ENCODE measurements at regions not wholly inside any gene's neighbourhood (a gene's known extent, or its start where the extent isn't known, plus 50 kb on each side); places are given as distances from the start of the nearest gene placed in this dataset.

GRCh38 chr21:41048623-41049022, 119.3 kb upstream of the BACE2 start:
- Histone ChIP-seq H3K4me1 (ENCODE audit: control insufficient read depth, insufficient read depth, low read depth, low read length) (peaks cover 1% of the 10 kb centered on the region), H4K91ac (ENCODE audit: low read length) (no peak overlapping the region), H3K27me3 (ENCODE audit: control insufficient read depth in 1 of 2, insufficient read depth in 1 of 2, low read length in 2 of 2) (peaks cover 0 to 8% of the 10 kb centered on the region in 2 experiments), H3K27ac (ENCODE audit: low read length, poor library complexity, severe bottlenecking) (no peak overlapping the region), H3K79me1 (replicated peaks; ENCODE audit: low read length, poor library complexity, severe bottlenecking) (no peaks in the 10 kb centered on the region), H2BK5ac (ENCODE audit: low read depth, low read length, poor library complexity, severe bottlenecking) (no peak overlapping the region), H3K36me3 (ENCODE audit: control insufficient read depth in 1 of 2, insufficient read depth in 2 of 2, low read depth in 1 of 2, low read length in 2 of 2) (no peaks in the 10 kb centered on the region), H3K23ac (ENCODE audit: low read length in 2 of 2) (no peak overlapping the region), H3K9ac (ENCODE audit: low read length) (no peak overlapping the region), H3K4me2 (ENCODE audit: low read length, poor library complexity, severe bottlenecking) (no peak overlapping the region), H2BK120ac (ENCODE audit: low read depth, low read length) (no peak overlapping the region), H3K14ac (ENCODE audit: low read length in 2 of 2) (no peak overlapping the region), H2AFZ (ENCODE audit: low read depth, low read length) (no peak overlapping the region), H3K18ac (ENCODE audit: low read depth in 1 of 2, low read length in 2 of 2) (no peak overlapping the region), H3K9me3 (ENCODE audit: control insufficient read depth, low read length) (no peaks in the 10 kb centered on the region), H2AK5ac (ENCODE audit: low read length, severe bottlenecking) (no peak overlapping the region), H3K4me3 (ENCODE audit: insufficient read depth in 1 of 2, low read depth in 1 of 2, low read length in 2 of 2) (no peak overlapping the region), H3K4ac (ENCODE audit: low read depth in 1 of 2, low read length in 2 of 2) (no peak overlapping the region), H4K8ac (ENCODE audit: low read length) (no peak overlapping the region), H2BK12ac (ENCODE audit: low read length in 2 of 2) (no peak overlapping the region), H2BK15ac (ENCODE audit: low read depth, poor library complexity, severe bottlenecking) (no peak overlapping the region)
- 79% methylated on average over 5 of the region's 5 CpGs for WGBS
- no peak for DNase-seq

GRCh38 chr21:41052820-41053555, 115.0 kb upstream of the BACE2 start:
- no peaks in the 10 kb centered on the region for H3K9me3 ChIP-seq (ENCODE audit: control insufficient read depth, low read length)

GRCh38 chr21:41054018-41054578, 113.9 kb upstream of the BACE2 start:
- H3K27ac ChIP-seq (ENCODE audit: low read length, poor library complexity, severe bottlenecking): no peak overlapping the region
- no peak overlapping the region for H2BK15ac ChIP-seq (ENCODE audit: low read depth, poor library complexity, severe bottlenecking)
- H3K18ac ChIP-seq (ENCODE audit: low read depth in 1 of 2, low read length in 2 of 2): no peak overlapping the region
- no peak for DNase-seq
- no peak overlapping the region for H2BK5ac ChIP-seq (ENCODE audit: low read depth, low read length, poor library complexity, severe bottlenecking)
- H2BK12ac ChIP-seq (ENCODE audit: low read length in 2 of 2): no peak overlapping the region
- H4K91ac ChIP-seq (ENCODE audit: low read length): no peak overlapping the region
- H3K9ac ChIP-seq (ENCODE audit: low read length): no peak overlapping the region
- H3K4me2 ChIP-seq (ENCODE audit: low read length, poor library complexity, severe bottlenecking): no peak overlapping the region
- H3K79me1 ChIP-seq (replicated peaks; ENCODE audit: low read length, poor library complexity, severe bottlenecking): no peaks in the 10 kb centered on the region
- no peak overlapping the region for H3K14ac ChIP-seq (ENCODE audit: low read length in 2 of 2)
- H3K4ac ChIP-seq (ENCODE audit: low read depth in 1 of 2, low read length in 2 of 2): no peak overlapping the region
- H3K4me3 ChIP-seq (ENCODE audit: insufficient read depth in 1 of 2, low read depth in 1 of 2, low read length in 2 of 2): no peak overlapping the region
- no peaks in the 10 kb centered on the region for H3K4me1 ChIP-seq (ENCODE audit: control insufficient read depth, insufficient read depth, low read depth, low read length)
- no peak overlapping the region for H4K8ac ChIP-seq (ENCODE audit: low read length)
- H3K27me3 ChIP-seq (ENCODE audit: control insufficient read depth in 1 of 2, insufficient read depth in 1 of 2, low read length in 2 of 2): no peaks in the 10 kb centered on the region
- H2AK5ac ChIP-seq (ENCODE audit: low read length, severe bottlenecking): no peak overlapping the region
- 80% methylated on average over 5 of the region's 6 CpGs for WGBS
- H3K23ac ChIP-seq (ENCODE audit: low read length in 2 of 2): no peak overlapping the region
- H3K9me3 ChIP-seq (ENCODE audit: control insufficient read depth, low read length): no peaks in the 10 kb centered on the region
- no peaks in the 10 kb centered on the region for H3K36me3 ChIP-seq (ENCODE audit: control insufficient read depth in 1 of 2, insufficient read depth in 2 of 2, low read depth in 1 of 2, low read length in 2 of 2)
- no peak overlapping the region for H2AFZ ChIP-seq (ENCODE audit: low read depth, low read length)
- no peak overlapping the region for H2BK120ac ChIP-seq (ENCODE audit: low read depth, low read length)

More at GRCh38 chr21:41052820-41053555, 115.0 kb upstream of the BACE2 start:
- no peaks in the 10 kb centered on the region for H3K36me3 ChIP-seq (ENCODE audit: control insufficient read depth in 1 of 2, insufficient read depth in 2 of 2, low read depth in 1 of 2, low read length in 2 of 2)
- H3K27me3 ChIP-seq (ENCODE audit: control insufficient read depth in 1 of 2, insufficient read depth in 1 of 2, low read length in 2 of 2): no peaks in the 10 kb centered on the region
- H3K18ac ChIP-seq (ENCODE audit: low read depth in 1 of 2, low read length in 2 of 2): no peak overlapping the region
- no peak overlapping the region for H2BK5ac ChIP-seq (ENCODE audit: low read depth, low read length, poor library complexity, severe bottlenecking)
- no peaks in the 10 kb centered on the region for H3K4me1 ChIP-seq (ENCODE audit: control insufficient read depth, insufficient read depth, low read depth, low read length)
- no peak overlapping the region for H3K27ac ChIP-seq (ENCODE audit: low read length, poor library complexity, severe bottlenecking)
- H2AFZ ChIP-seq (ENCODE audit: low read depth, low read length): no peak overlapping the region
- WGBS: 81% methylated on average over 14 of the region's 15 CpGs
- H2BK120ac ChIP-seq (ENCODE audit: low read depth, low read length): no peak overlapping the region
- no peak overlapping the region for H4K91ac ChIP-seq (ENCODE audit: low read length)
- no peak overlapping the region for H3K4me3 ChIP-seq (ENCODE audit: insufficient read depth in 1 of 2, low read depth in 1 of 2, low read length in 2 of 2)
- no peaks in the 10 kb centered on the region for H3K79me1 ChIP-seq (replicated peaks; ENCODE audit: low read length, poor library complexity, severe bottlenecking)
- no peak overlapping the region for H3K4ac ChIP-seq (ENCODE audit: low read depth in 1 of 2, low read length in 2 of 2)
- H4K8ac ChIP-seq (ENCODE audit: low read length): no peak overlapping the region
- no peak overlapping the region for H2BK12ac ChIP-seq (ENCODE audit: low read length in 2 of 2)
- H3K14ac ChIP-seq (ENCODE audit: low read length in 2 of 2): no peak overlapping the region
- H3K23ac ChIP-seq (ENCODE audit: low read length in 2 of 2): no peak overlapping the region
- DNase-seq: no peak
- no peak overlapping the region for H3K9ac ChIP-seq (ENCODE audit: low read length)
- H2BK15ac ChIP-seq (ENCODE audit: low read depth, poor library complexity, severe bottlenecking): no peak overlapping the region
- H2AK5ac ChIP-seq (ENCODE audit: low read length, severe bottlenecking): no peak overlapping the region
- H3K4me2 ChIP-seq (ENCODE audit: low read length, poor library complexity, severe bottlenecking): no peak overlapping the region

- Histone ChIP-seq H3K14ac (ENCODE audit: low read length in 2 of 2) (no peak overlapping the region), H3K9ac (ENCODE audit: low read length) (no peak overlapping the region), H3K27ac (ENCODE audit: low read length, poor library complexity, severe bottlenecking) (no peak overlapping the region), H2BK5ac (ENCODE audit: low read depth, low read length, poor library complexity, severe bottlenecking) (no peak overlapping the region), H4K91ac (ENCODE audit: low read length) (no peak overlapping the region), H2BK12ac (ENCODE audit: low read length in 2 of 2) (no peak overlapping the region), H2AFZ (ENCODE audit: low read depth, low read length) (no peak overlapping the region), H3K36me3 (ENCODE audit: control insufficient read depth in 1 of 2, insufficient read depth in 2 of 2, low read depth in 1 of 2, low read length in 2 of 2) (no peaks in the 10 kb centered on the region), H3K18ac (ENCODE audit: low read depth in 1 of 2, low read length in 2 of 2) (no peak overlapping the region), H3K4me3 (ENCODE audit: insufficient read depth in 1 of 2, low read depth in 1 of 2, low read length in 2 of 2) (no peak overlapping the region), H3K4me1 (ENCODE audit: control insufficient read depth, insufficient read depth, low read depth, low read length) (no peaks in the 10 kb centered on the region), H2AK5ac (ENCODE audit: low read length, severe bottlenecking) (no peak overlapping the region), H3K27me3 (ENCODE audit: control insufficient read depth in 1 of 2, insufficient read depth in 1 of 2, low read length in 2 of 2) (no peaks in the 10 kb centered on the region), H3K4ac (ENCODE audit: low read depth in 1 of 2, low read length in 2 of 2) (no peak overlapping the region), H3K9me3 (ENCODE audit: control insufficient read depth, low read length) (no peaks in the 10 kb centered on the region), H3K79me1 (replicated peaks; ENCODE audit: low read length, poor library complexity, severe bottlenecking) (no peaks in the 10 kb centered on the region), H3K4me2 (ENCODE audit: low read length, poor library complexity, severe bottlenecking) (no peak overlapping the region), H2BK15ac (ENCODE audit: low read depth, poor library complexity, severe bottlenecking) (no peak overlapping the region), H4K8ac (ENCODE audit: low read length) (no peak overlapping the region), H3K23ac (ENCODE audit: low read length in 2 of 2) (no peak overlapping the region), H2BK120ac (ENCODE audit: low read depth, low read length) (no peak overlapping the region)
- no peak for DNase-seq
- WGBS: 81% methylated on average over 8 of the region's 8 CpGs
Measured at GRCh38 chr21:41055266-41055665, 112.7 kb upstream of the BACE2 start.

All from mesenchymal stem cell (in vitro differentiated cells and primary cell).